ENCODE measurements at regions not wholly inside any gene's neighbourhood (a gene's known extent, or its start where the extent isn't known, plus 50 kb on each side); places are given as distances from the start of the nearest gene placed in this dataset.
"Not testable (repeated sequence)": the region's sequence is repeated elsewhere in the genome, so short reads cannot be mapped to it uniquely, and the experiment has no call there.

DNA sequence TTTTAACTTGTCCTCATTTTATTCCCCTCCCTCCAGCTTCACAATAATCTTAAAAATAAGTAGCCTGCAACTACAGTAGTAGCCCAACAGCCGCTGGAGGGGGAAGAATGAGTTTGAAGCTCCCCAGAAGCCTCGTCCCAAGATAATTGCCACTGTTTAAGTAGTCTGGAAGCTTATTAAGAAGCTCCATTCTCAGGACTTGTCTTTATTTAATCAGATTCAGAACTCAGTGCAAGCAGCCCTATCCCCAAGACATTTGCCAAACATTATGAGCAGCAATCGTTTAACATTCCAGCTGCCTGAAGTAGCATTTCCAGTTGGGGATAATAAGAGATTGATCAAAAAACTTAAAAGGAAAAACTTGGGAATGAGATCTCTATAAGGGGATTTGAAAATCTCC lies 106.0 kb downstream of the URB2 start:
- DNase-seq, result no peak
- WGBS, 2 experiments (ENCODE audit: low coverage in 1 of 2, low lambda C conversion rate in 2 of 2, missing lambda C conversion rate in 2 of 2), result 3% methylated on average over 3 of the region's 3 CpGs
- Histone ChIP-seq H3K27ac (no peak overlapping the region), H2AFZ (no peak overlapping the region), H3K9ac (no peak overlapping the region), H3K4me1 (ENCODE audit: insufficient read depth) (no peaks in the 10 kb centered on the region), H3K27me3 (replicated peaks; ENCODE audit: insufficient read depth) (peaks cover 3% of the 10 kb centered on the region; the same call in 1 of the 2 replicates), H3K4me3 (no peak overlapping the region), H3K36me3 (ENCODE audit: low read depth) (no peaks in the 10 kb centered on the region), H3K9me3 (ENCODE audit: low read depth) (no peaks in the 10 kb centered on the region), H4K20me1 (ENCODE audit: insufficient read depth) (no peaks in the 10 kb centered on the region), H3F3A (ENCODE audit: insufficient read depth) (no peaks in the 10 kb centered on the region), H3K79me2 (ENCODE audit: insufficient read depth) (no peaks in the 10 kb centered on the region), H3K9me2 (ENCODE audit: insufficient read depth) (no peaks in the 10 kb centered on the region), H3K4me2 (ENCODE audit: unreplicated experiment) (no peak overlapping the region)
- in situ Hi-C loops (cut with MboI), result no loop called here
- no peak for TF ChIP-seq EZH2phosphoT487 (IDR thresholded peaks at IDR 0.05; ENCODE audit: insufficient read depth, low read depth)
- no peak for TF ChIP-seq EZH2 (IDR thresholded peaks at IDR 0.05; ENCODE audit: insufficient read depth, poor library complexity, severe bottlenecking)

DNA sequence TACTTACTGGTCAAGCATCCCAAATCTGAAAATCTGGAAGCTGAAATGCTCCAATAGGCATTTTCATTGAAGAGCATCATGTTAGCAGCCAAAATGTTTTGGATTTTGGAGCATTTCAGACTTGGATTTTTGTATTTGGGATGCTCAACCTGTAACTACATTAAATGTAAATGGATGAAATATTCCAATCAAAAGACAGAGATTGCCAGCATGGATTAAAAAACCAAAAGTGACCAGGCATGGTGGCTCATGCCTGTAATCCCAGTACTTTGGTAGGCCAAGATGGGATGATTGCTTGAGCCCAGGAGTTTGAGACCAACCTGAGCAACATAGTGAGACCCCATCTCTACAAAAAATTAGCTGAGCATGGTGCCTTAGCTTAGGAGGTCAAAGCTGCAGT lies 110.3 kb downstream of the URB2 start:
- no peak overlapping the region for H3K4me2 ChIP-seq (ENCODE audit: unreplicated experiment)
- H3K4me3 ChIP-seq, result no peak overlapping the region
- TF ChIP-seq EZH2phosphoT487 (IDR thresholded peaks at IDR 0.05; ENCODE audit: insufficient read depth, low read depth) (no peak), EZH2 (IDR thresholded peaks at IDR 0.05; ENCODE audit: insufficient read depth, poor library complexity, severe bottlenecking) (no peak)
- DNase-seq, result no peak
- H3F3A ChIP-seq (ENCODE audit: insufficient read depth), result no peaks in the 10 kb centered on the region
- no peaks in the 10 kb centered on the region for H3K9me3 ChIP-seq (ENCODE audit: low read depth)
- H3K9ac ChIP-seq, result no peak overlapping the region
- H2AFZ ChIP-seq, result no peak overlapping the region
- no peaks in the 10 kb centered on the region for H4K20me1 ChIP-seq (ENCODE audit: insufficient read depth)
- H3K9me2 ChIP-seq (ENCODE audit: insufficient read depth), result no peaks in the 10 kb centered on the region
- H3K4me1 ChIP-seq (ENCODE audit: insufficient read depth), result no peaks in the 10 kb centered on the region
- in situ Hi-C loops (cut with MboI), result no loop called here
- H3K27me3 ChIP-seq (replicated peaks; ENCODE audit: insufficient read depth), result 0 out of 2 replicates have a peak, but pooled peaks cover 3% of the 10 kb centered on the region
- no peaks in the 10 kb centered on the region for H3K36me3 ChIP-seq (ENCODE audit: low read depth)
- no peaks in the 10 kb centered on the region for H3K79me2 ChIP-seq (ENCODE audit: insufficient read depth)
- H3K27ac ChIP-seq, result no peak overlapping the region

DNA sequence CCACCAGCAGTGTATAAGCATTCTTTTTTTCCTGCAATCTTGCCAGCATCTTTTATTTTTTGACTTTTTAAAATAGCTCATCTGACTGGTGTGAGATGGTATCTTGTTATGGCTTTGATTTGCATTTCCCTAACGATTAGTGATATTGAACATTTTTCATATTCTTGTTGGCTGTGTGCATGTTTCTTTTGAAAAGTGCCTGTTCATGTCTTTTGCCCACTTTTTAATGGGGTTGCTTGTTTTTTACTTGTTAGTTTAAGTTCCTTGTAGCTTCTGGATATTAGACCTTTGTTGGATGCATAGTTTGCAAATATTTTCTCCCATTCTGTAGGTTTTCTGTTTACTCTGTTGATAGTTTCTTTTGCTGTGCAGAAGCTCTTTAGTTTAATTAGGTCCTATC lies 116.6 kb downstream of the URB2 start:
- H3K27ac ChIP-seq; DNase-seq; H4K20me1 ChIP-seq (ENCODE audit: insufficient read depth); H3K9me3 ChIP-seq (ENCODE audit: low read depth); in situ Hi-C loops (cut with MboI); H3F3A ChIP-seq (ENCODE audit: insufficient read depth); H3K4me1 ChIP-seq (ENCODE audit: insufficient read depth); H3K4me2 ChIP-seq (ENCODE audit: unreplicated experiment); H3K9me2 ChIP-seq (ENCODE audit: insufficient read depth); H3K4me3 ChIP-seq; H3K9ac ChIP-seq; H3K27me3 ChIP-seq (replicated peaks; ENCODE audit: insufficient read depth); H3K36me3 ChIP-seq (ENCODE audit: low read depth); H3K79me2 ChIP-seq (ENCODE audit: insufficient read depth); H2AFZ ChIP-seq: not testable (repeated sequence)
- 0 to 10% methylated on average over 1 of the region's 1 CpG for WGBS, 2 experiments (ENCODE audit: low coverage in 1 of 2, low lambda C conversion rate in 2 of 2, missing lambda C conversion rate in 2 of 2)

DNA sequence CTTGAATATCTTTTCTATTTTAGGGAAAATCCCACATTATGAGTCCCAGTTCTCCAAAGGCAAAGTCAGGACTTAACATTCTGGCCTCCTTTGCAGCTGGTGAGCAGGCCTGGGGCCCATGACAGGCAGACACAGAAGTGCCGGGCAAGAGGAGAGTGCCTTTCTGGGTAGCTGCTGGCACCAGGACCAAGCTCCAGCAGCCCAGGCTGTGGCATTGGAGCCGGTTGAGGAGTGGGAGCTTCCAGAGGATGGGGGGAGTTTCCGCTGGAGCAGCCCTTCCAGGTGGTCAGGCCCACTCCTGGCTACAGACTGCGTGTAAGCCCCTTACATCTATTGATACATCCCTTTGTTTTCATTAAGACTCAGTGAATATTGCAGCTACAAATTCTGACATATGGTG lies 123.9 kb downstream of the URB2 start:
- in situ Hi-C loops (cut with MboI), result no loop called here
- H3K4me1 ChIP-seq (ENCODE audit: insufficient read depth), result no peaks in the 10 kb centered on the region
- H3K36me3 ChIP-seq (ENCODE audit: low read depth), result no peaks in the 10 kb centered on the region

DNA sequence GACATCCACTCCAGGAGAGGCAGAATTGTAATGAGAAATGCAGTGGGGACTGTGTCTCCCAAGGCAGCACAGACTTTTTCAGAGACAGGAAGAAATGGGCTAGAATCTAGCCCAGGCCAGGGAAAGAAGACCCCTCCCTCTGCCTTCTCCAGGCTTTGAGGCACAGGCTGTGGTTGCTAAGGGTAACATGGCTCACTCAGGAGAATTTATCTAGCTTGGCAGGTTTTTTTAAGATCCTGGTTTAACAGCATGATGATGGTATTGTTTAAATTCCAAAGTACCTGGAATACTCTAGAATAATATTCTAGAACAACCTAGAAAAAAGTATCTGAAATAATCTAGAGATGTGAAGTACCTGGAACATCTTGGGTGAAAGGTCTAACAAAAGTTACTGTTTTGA lies 125.6 kb downstream of the URB2 start:
- H3K27me3 ChIP-seq (replicated peaks; ENCODE audit: insufficient read depth), result no peaks in the 10 kb centered on the region
- no peak for TF ChIP-seq EZH2 (IDR thresholded peaks at IDR 0.05; ENCODE audit: insufficient read depth, poor library complexity, severe bottlenecking)
- TF ChIP-seq EZH2phosphoT487 (IDR thresholded peaks at IDR 0.05; ENCODE audit: insufficient read depth, low read depth), result no peak
- H3K36me3 ChIP-seq (ENCODE audit: low read depth), result no peaks in the 10 kb centered on the region
- H3K27ac ChIP-seq, result no peak overlapping the region
- no peak overlapping the region for H3K9ac ChIP-seq
- H4K20me1 ChIP-seq (ENCODE audit: insufficient read depth), result no peaks in the 10 kb centered on the region
- H3K4me2 ChIP-seq (ENCODE audit: unreplicated experiment), result no peak overlapping the region
- no peak overlapping the region for H3K4me3 ChIP-seq
- no peaks in the 10 kb centered on the region for H3K79me2 ChIP-seq (ENCODE audit: insufficient read depth)
- in situ Hi-C loops (cut with MboI), result no loop called here
- no peaks in the 10 kb centered on the region for H3K9me2 ChIP-seq (ENCODE audit: insufficient read depth)
- H2AFZ ChIP-seq, result no peak overlapping the region
- peaks cover 6% of the 10 kb centered on the region; the same call in 1 of the 2 replicates for H3F3A ChIP-seq (ENCODE audit: insufficient read depth)
- no peaks in the 10 kb centered on the region for H3K9me3 ChIP-seq (ENCODE audit: low read depth)
- no peak for DNase-seq
- peaks cover 6% of the 10 kb centered on the region for H3K4me1 ChIP-seq (ENCODE audit: insufficient read depth)

More for the DNA sequence above, 123.9 kb downstream of the URB2 start:
- TF ChIP-seq EZH2phosphoT487 (IDR thresholded peaks at IDR 0.05; ENCODE audit: insufficient read depth, low read depth) (no peak), EZH2 (IDR thresholded peaks at IDR 0.05; ENCODE audit: insufficient read depth, poor library complexity, severe bottlenecking) (no peak)
- Histone ChIP-seq H3K9me2 (ENCODE audit: insufficient read depth) (no peaks in the 10 kb centered on the region), H3K9ac (no peak overlapping the region), H3K4me2 (ENCODE audit: unreplicated experiment) (no peak overlapping the region), H3K9me3 (ENCODE audit: low read depth) (no peaks in the 10 kb centered on the region), H4K20me1 (ENCODE audit: insufficient read depth) (no peaks in the 10 kb centered on the region), H3K4me3 (no peak overlapping the region), H3K79me2 (ENCODE audit: insufficient read depth) (no peaks in the 10 kb centered on the region), H3F3A (ENCODE audit: insufficient read depth) (no peaks in the 10 kb centered on the region), H2AFZ (no peak overlapping the region), H3K27ac (no peak overlapping the region), H3K27me3 (replicated peaks; ENCODE audit: insufficient read depth) (no peaks in the 10 kb centered on the region)
- WGBS, 2 experiments (ENCODE audit: low coverage in 1 of 2, low lambda C conversion rate in 2 of 2, missing lambda C conversion rate in 2 of 2), result 54 to 57% methylated on average over 4 of the region's 4 CpGs
- no peak for DNase-seq

All from GM23248 (cell line).